Neural cell (in vitro differentiated cells): ENCODE measurements at regions not wholly inside any gene's neighbourhood (a gene's known extent, or its start where the extent isn't known, plus 50 kb on each side); places are given as distances from the start of the nearest gene placed in this dataset.

Experiments
- EP300 ChIP-seq: fragments of 450-650 bp; conservative IDR thresholded peaks from 2 replicates; pipeline ENCODE4 v1.6.1; 2014; ENCODE audit warnings: antibody characterized with exemption, mild to moderate bottlenecking, moderate library complexity; ENCODE audit not compliant: poor library complexity, severe bottlenecking
- EZH2 ChIP-seq: fragments of 200-600, 300-800 bp; shearing (Covaris generic), sonication (generic); IDR thresholded peaks from 2 replicates; pipeline ENCODE4 v1.6.1; 2014; ENCODE audit warnings: antibody characterized with exemption, low read length, borderline replicate concordance, mild to moderate bottlenecking; ENCODE audit not compliant: insufficient read depth, poor library complexity, severe bottlenecking
- MXI1 ChIP-seq: fragments of 450-650 bp; conservative IDR thresholded peaks from 2 replicates; pipeline ENCODE4 v1.6.1; 2014; ENCODE audit warnings: antibody characterized with exemption, mild to moderate bottlenecking; ENCODE audit not compliant: poor library complexity, severe bottlenecking
- POLR2AphosphoS5 ChIP-seq: IDR thresholded peaks from 2 replicates; pipeline ENCODE4 v1.6.1; 2012
- RAD21 ChIP-seq: fragments of 450-650 bp; conservative IDR thresholded peaks from 2 replicates; pipeline ENCODE4 v1.6.1; 2014; ENCODE audit warnings: antibody characterized with exemption, mild to moderate bottlenecking, moderate library complexity
- SMC3 ChIP-seq: fragments of 450-650 bp; conservative IDR thresholded peaks from 2 replicates; pipeline ENCODE4 v1.6.1; 2014; ENCODE audit warnings: antibody characterized with exemption, mild to moderate bottlenecking, moderate library complexity; ENCODE audit not compliant: poor library complexity
- TAF1 ChIP-seq: IDR thresholded peaks from 2 replicates; pipeline ENCODE4 v1.6.1; 2012; ENCODE audit warnings: low read depth
- TF ChIP-seq, protein P1 (sequence below): fragments of 450-650 bp; IDR thresholded peaks from 2 replicates; pipeline ENCODE4 v1.5.1; 2014; ENCODE audit warnings: antibody characterized with exemption, mild to moderate bottlenecking, moderate library complexity; ENCODE audit not compliant: poor library complexity, severe bottlenecking
- TF ChIP-seq, protein P2 (sequence below): IDR thresholded peaks from 2 replicates; pipeline ENCODE4 v1.6.1; 2012; ENCODE audit warnings: borderline replicate concordance

DNA sequence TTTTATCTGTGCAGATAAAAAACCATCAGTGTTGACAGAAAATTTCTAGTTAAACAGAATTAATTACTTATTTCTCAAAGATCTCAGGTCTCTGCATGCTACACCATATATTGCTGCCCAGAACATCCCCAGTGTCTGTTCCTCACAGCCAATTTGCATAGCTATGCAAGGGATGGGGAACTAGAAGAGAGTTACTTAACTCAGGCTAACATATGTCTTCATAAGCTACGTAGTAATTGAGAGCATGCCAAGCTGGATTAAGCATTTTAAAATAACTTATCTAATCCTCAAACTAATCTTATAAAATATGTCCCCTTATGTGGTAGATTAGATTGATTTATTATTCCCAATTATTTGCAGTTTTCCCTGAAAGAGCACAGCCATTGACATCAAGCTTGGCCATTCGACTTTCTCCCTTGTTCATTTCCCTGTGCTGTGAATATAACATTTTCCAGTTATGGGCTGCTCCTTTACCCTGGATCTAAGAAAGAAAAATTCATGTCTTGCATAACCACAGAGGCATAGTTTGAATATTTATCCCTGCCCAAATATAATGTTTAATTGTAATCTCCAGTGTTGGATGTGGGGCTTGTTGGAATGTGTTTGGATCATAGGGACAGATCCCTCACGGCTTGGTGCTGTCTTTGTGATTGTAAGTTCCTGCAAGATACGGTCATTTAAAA lies 69.1 kb downstream of the C11orf87 start:
- TF ChIP-seq, protein P1, sequence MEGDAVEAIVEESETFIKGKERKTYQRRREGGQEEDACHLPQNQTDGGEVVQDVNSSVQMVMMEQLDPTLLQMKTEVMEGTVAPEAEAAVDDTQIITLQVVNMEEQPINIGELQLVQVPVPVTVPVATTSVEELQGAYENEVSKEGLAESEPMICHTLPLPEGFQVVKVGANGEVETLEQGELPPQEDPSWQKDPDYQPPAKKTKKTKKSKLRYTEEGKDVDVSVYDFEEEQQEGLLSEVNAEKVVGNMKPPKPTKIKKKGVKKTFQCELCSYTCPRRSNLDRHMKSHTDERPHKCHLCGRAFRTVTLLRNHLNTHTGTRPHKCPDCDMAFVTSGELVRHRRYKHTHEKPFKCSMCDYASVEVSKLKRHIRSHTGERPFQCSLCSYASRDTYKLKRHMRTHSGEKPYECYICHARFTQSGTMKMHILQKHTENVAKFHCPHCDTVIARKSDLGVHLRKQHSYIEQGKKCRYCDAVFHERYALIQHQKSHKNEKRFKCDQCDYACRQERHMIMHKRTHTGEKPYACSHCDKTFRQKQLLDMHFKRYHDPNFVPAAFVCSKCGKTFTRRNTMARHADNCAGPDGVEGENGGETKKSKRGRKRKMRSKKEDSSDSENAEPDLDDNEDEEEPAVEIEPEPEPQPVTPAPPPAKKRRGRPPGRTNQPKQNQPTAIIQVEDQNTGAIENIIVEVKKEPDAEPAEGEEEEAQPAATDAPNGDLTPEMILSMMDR, result no peak
- TF ChIP-seq MXI1, result no peak
- TF ChIP-seq, protein P2, sequence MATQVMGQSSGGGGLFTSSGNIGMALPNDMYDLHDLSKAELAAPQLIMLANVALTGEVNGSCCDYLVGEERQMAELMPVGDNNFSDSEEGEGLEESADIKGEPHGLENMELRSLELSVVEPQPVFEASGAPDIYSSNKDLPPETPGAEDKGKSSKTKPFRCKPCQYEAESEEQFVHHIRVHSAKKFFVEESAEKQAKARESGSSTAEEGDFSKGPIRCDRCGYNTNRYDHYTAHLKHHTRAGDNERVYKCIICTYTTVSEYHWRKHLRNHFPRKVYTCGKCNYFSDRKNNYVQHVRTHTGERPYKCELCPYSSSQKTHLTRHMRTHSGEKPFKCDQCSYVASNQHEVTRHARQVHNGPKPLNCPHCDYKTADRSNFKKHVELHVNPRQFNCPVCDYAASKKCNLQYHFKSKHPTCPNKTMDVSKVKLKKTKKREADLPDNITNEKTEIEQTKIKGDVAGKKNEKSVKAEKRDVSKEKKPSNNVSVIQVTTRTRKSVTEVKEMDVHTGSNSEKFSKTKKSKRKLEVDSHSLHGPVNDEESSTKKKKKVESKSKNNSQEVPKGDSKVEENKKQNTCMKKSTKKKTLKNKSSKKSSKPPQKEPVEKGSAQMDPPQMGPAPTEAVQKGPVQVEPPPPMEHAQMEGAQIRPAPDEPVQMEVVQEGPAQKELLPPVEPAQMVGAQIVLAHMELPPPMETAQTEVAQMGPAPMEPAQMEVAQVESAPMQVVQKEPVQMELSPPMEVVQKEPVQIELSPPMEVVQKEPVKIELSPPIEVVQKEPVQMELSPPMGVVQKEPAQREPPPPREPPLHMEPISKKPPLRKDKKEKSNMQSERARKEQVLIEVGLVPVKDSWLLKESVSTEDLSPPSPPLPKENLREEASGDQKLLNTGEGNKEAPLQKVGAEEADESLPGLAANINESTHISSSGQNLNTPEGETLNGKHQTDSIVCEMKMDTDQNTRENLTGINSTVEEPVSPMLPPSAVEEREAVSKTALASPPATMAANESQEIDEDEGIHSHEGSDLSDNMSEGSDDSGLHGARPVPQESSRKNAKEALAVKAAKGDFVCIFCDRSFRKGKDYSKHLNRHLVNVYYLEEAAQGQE, result no peak
- TF ChIP-seq EP300, result no peak
- TF ChIP-seq RAD21, result no peak
- TF ChIP-seq EZH2, result no peak
- TF ChIP-seq POLR2AphosphoS5, result no peak
- no peak for TF ChIP-seq TAF1
- no peak for TF ChIP-seq SMC3
